ENCODE measurements at regions not wholly inside any gene's neighbourhood (a gene's known extent, or its start where the extent isn't known, plus 50 kb on each side); places are given as distances from the start of the nearest gene placed in this dataset.

- no peaks in the 10 kb centered on the region for H3K27me3 ChIP-seq (ENCODE audit: control insufficient read depth, insufficient read depth, low read length)
- H3K27ac ChIP-seq (ENCODE audit: low read depth, low read length) = no peak overlapping the region
- TF ChIP-seq CTCF (IDR thresholded peaks at IDR 0.05; ENCODE audit: low read depth, low read length) = no peak
- ChIA-PET CTCF (interaction anchor here (1.8 kb wide), 1 partner anchor 11 kb away, joined by 6 read pairs; no protein-coding TSS in a partner anchor), POLR2A (no interaction called here)
- no peak overlapping the region for H3K4me3 ChIP-seq (ENCODE audit: low read depth, low read length)
- no peak for DNase-seq (ENCODE audit: low read depth, low spot score)
- H3K9me3 ChIP-seq (ENCODE audit: control insufficient read depth, insufficient read depth, low read length) = no peaks in the 10 kb centered on the region; the same call in 1 of the 2 replicates
Observed at GRCh38 chr2:19656011-19656410, 245.8 kb downstream of the TTC32 start.

DNA sequence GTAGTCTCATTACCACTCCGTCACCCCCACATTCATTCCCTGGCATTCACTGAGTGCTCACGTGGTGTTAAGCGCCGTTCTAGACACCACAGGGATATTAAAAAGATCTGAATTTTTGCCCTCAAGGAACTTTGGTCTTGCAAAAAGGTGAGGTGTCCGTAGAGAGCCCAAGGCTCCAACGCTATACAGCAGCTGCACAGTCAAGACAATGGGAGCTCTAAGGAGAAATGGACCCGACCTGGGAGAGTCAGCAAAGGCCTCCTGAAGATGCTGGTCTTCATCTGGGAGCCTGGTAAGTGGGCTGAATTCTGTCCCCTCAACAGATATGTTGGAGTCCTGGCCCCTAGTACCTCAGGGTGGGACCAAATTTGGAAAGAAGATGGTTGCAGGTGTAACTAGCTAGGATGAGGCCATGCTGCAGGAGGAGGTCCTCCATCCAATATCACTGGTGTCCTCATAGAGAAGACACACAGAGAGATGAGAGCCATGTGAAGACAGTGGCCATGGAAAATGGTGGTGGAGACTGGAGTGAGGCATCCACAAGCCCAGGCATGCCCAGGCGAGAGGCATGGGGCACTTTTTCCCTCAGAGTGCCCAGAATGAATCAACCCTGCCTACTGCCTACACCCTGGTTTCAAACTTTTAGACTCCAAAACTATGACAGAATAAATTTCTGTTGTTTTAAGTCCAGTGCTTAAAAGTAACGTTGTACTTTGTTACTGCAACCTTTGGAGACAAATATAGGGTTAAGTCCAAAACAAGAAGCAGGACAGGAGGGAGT lies 247.3 kb downstream of the TTC32 start:
- ChIA-PET POLR2A (no interaction called here), CTCF (no interaction called here)
- TF ChIP-seq CTCF (IDR thresholded peaks at IDR 0.05; ENCODE audit: low read depth, low read length) = no peak

DNA sequence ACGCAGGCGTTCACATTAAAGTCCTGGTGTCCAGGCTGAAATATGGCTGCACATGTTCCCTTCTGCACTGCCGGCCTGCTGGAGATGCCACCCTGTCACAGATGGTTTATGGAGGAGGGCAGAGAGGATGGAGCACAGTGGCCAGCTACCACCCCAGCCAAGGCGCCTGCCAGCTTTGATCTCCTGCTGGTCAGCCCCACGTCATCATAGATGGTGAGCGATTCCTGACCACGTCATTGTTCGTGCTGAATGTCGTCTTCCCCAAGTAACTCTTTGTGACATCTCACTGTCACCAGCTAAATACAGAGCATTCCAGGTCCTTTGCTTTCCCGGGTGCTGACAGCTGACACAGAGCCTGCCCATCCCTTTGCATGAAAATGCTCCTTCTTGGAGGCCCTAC lies 248.3 kb downstream of the TTC32 start:
- no peak for DNase-seq (ENCODE audit: low read depth, low spot score)
- ChIA-PET CTCF (no interaction called here), POLR2A (no interaction called here)
- Histone ChIP-seq H3K27me3 (ENCODE audit: control insufficient read depth, insufficient read depth, low read length) (no peaks in the 10 kb centered on the region), H3K9me3 (ENCODE audit: control insufficient read depth, insufficient read depth, low read length) (no peaks in the 10 kb centered on the region; the same call in 1 of the 2 replicates), H3K4me3 (ENCODE audit: low read depth, low read length) (no peak overlapping the region), H3K27ac (ENCODE audit: low read depth, low read length) (no peak overlapping the region)
- no peak for TF ChIP-seq CTCF (IDR thresholded peaks at IDR 0.05; ENCODE audit: low read depth, low read length)

More for the DNA sequence above, 247.3 kb downstream of the TTC32 start:
- Histone ChIP-seq H3K4me3 (ENCODE audit: low read depth, low read length) (no peak overlapping the region), H3K27ac (ENCODE audit: low read depth, low read length) (no peak overlapping the region), H3K27me3 (ENCODE audit: control insufficient read depth, insufficient read depth, low read length) (no peaks in the 10 kb centered on the region), H3K9me3 (ENCODE audit: control insufficient read depth, insufficient read depth, low read length) (no peaks in the 10 kb centered on the region; the same call in 1 of the 2 replicates)
- DNase-seq (ENCODE audit: low read depth, low spot score) = no peak

DNA sequence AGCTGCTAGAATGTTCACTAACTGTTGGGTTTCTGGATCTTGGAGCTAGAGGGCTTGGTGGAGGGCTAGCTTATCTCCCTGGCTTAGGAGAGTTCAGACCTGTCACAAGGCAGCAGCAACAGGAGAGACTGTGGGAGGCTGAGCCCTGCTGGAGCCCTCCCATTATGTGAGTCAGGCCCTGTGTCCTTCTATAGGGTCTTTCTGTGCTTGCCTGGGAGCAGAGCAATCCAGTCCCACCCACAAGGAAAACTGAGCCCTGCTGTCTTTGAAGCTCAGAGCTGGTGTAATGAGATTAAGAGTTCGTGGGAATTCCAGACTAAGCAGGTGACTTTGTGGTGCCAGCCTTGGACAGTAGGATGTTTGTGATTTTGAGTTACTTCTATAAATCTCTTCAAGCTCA lies 249.0 kb downstream of the TTC32 start:
- no peaks in the 10 kb centered on the region; the same call in 1 of the 2 replicates for H3K9me3 ChIP-seq (ENCODE audit: control insufficient read depth, insufficient read depth, low read length)
- H3K27ac ChIP-seq (ENCODE audit: low read depth, low read length) = no peak overlapping the region
- CTCF ChIA-PET = interaction anchor here (0.8 kb wide), 1 partner anchor 9 kb away, joined by 3 read pairs; no protein-coding TSS in a partner anchor
- POLR2A ChIA-PET = no interaction called here
- TF ChIP-seq CTCF (IDR thresholded peaks at IDR 0.05; ENCODE audit: low read depth, low read length) = no peak
- DNase-seq (ENCODE audit: low read depth, low spot score) = no peak
- no peak overlapping the region for H3K4me3 ChIP-seq (ENCODE audit: low read depth, low read length)
- H3K27me3 ChIP-seq (ENCODE audit: control insufficient read depth, insufficient read depth, low read length) = no peaks in the 10 kb centered on the region

DNA sequence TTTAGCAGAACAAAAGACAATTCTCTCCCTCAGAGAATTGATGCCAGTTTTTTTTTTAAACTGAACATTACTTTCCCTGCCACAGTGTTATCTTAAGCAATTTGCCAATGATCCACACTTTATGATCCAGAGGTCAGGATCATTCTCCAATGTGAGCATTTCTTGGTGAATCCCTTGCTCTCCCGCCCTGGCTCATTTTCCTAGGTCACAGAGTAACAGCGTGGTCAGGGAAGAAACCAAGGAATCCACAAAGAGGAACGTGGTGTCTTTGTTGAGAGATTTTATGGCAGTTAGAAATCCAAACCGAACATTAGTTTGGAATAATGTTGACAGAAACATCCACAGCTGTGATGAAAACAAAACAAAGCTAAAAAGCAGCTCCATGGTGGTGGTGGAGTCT lies 250.3 kb downstream of the TTC32 start:
- ChIA-PET CTCF (no interaction called here), POLR2A (no interaction called here)
- no peak overlapping the region for H3K4me3 ChIP-seq (ENCODE audit: low read depth, low read length)
- DNase-seq (ENCODE audit: low read depth, low spot score) = no peak
- TF ChIP-seq CTCF (IDR thresholded peaks at IDR 0.05; ENCODE audit: low read depth, low read length) = no peak
- H3K9me3 ChIP-seq (ENCODE audit: control insufficient read depth, insufficient read depth, low read length) = no peaks in the 10 kb centered on the region; the same call in 1 of the 2 replicates
- no peak overlapping the region for H3K27ac ChIP-seq (ENCODE audit: low read depth, low read length)
- no peaks in the 10 kb centered on the region for H3K27me3 ChIP-seq (ENCODE audit: control insufficient read depth, insufficient read depth, low read length)
